Right atrium auricular region (tissue), 2 donors: ENCODE measurements at regions not wholly inside any gene's neighbourhood (a gene's known extent, or its start where the extent isn't known, plus 50 kb on each side); places are given as distances from the start of the nearest gene placed in this dataset.
"Not testable (repeated sequence)": the region's sequence is repeated elsewhere in the genome, so short reads cannot be mapped to it uniquely, and the experiment has no call there.

ENCODE experiments used
- DNase-seq: peaks from one replicate; pipeline ENCODE4 v3.0.0-alpha.2; 2019; ENCODE audit warnings: low spot score
- H3K27ac ChIP-seq, 2 donors: fragments of 200-600 bp; sonication (generic); 1 replicate in 1 of 2; 2 replicates in 1 of 2; pipeline ENCODE4 v1.5.1; 2016 to 2019
- H3K27me3 ChIP-seq, 2 donors: fragments of 200-600 bp; sonication (generic); one replicate each; pipeline versions ENCODE4 v1.5.1 to v1.6.0; 2017 to 2019
- H3K36me3 ChIP-seq: fragments of 200-600 bp; sonication (generic); one replicate; pipeline ENCODE4 v1.5.1; 2016
- H3K4me1 ChIP-seq, 2 donors: fragments of 200-600 bp; sonication (generic); one replicate each; pipeline versions ENCODE4 v1.5.1 to v1.6.0; 2017 to 2019
- H3K4me3 ChIP-seq, 2 donors: fragments of 200-600 bp; sonication (generic); 1 replicate in 1 of 2; 2 replicates in 1 of 2; pipeline ENCODE4 v1.5.1; 2017 to 2019; ENCODE audit warnings: mild to moderate bottlenecking in 1 of 2, moderate library complexity in 1 of 2
- H3K9me3 ChIP-seq, 2 donors: fragments of 200-600 bp; sonication (generic); one replicate each; pipeline ENCODE4 v1.5.1; 2019
- TF ChIP-seq, protein P1 (sequence below), 2 donors: fragments of 200-600 bp; sonication (generic); IDR thresholded peaks; one replicate each; pipeline ENCODE4 v1.5.1; 2019; ENCODE audit warnings: antibody characterized with exemption in 2 of 2

DNA sequence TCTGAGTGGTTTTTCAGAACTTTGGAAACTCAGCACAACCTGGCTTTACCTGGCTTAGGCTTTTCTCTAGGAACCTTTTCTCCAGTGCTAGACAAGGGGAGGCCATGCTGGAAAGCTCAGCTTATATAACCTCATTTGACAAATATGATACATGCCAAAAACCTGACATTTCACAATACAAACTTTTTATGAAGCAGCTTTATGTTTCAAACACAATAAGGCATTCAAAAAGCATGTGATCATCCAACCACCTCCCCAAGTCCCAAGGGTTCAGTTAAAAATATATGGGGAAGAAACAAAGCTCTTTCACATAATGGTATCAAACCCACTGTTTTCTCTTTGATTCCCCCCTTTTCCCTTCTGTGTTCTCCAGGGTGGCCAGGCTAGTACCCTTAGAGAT lies 63.7 kb downstream of the ZC3H11B start:
- Histone ChIP-seq H3K9me3 (no peaks in the 10 kb centered on the region), H3K27ac (no peak overlapping the region), H3K27me3 (no peaks in the 10 kb centered on the region), H3K4me3 (no peak overlapping the region), H3K36me3 (no peaks in the 10 kb centered on the region), H3K4me1 (no peaks in the 10 kb centered on the region)
- TF ChIP-seq, protein P1, sequence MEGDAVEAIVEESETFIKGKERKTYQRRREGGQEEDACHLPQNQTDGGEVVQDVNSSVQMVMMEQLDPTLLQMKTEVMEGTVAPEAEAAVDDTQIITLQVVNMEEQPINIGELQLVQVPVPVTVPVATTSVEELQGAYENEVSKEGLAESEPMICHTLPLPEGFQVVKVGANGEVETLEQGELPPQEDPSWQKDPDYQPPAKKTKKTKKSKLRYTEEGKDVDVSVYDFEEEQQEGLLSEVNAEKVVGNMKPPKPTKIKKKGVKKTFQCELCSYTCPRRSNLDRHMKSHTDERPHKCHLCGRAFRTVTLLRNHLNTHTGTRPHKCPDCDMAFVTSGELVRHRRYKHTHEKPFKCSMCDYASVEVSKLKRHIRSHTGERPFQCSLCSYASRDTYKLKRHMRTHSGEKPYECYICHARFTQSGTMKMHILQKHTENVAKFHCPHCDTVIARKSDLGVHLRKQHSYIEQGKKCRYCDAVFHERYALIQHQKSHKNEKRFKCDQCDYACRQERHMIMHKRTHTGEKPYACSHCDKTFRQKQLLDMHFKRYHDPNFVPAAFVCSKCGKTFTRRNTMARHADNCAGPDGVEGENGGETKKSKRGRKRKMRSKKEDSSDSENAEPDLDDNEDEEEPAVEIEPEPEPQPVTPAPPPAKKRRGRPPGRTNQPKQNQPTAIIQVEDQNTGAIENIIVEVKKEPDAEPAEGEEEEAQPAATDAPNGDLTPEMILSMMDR (IDR thresholded peaks at IDR 0.05) = no peak
- no peak for DNase-seq

DNA sequence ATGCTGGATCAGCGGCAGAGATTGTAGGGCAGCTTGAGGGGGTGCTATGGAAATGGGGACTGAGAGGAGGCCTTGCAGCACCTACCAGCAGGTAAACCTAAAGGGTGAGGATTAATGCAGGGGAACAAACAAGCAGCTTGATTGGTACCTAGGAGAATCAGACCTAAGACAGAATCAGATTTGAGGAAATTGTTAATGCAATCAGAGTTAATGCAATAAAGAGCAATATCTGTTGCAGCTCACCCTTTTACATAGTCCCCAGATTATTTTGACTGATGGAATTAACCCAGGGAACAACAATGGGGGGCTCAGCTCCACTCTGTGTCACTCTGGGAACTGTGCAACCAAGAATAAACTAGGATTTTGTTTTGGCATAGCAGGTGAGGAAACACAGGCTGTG lies 64.5 kb downstream of the ZC3H11B start:
- TF ChIP-seq, protein P1 (IDR thresholded peaks at IDR 0.05) = no peak
- no peaks in the 10 kb centered on the region for H3K27me3 ChIP-seq

DNA sequence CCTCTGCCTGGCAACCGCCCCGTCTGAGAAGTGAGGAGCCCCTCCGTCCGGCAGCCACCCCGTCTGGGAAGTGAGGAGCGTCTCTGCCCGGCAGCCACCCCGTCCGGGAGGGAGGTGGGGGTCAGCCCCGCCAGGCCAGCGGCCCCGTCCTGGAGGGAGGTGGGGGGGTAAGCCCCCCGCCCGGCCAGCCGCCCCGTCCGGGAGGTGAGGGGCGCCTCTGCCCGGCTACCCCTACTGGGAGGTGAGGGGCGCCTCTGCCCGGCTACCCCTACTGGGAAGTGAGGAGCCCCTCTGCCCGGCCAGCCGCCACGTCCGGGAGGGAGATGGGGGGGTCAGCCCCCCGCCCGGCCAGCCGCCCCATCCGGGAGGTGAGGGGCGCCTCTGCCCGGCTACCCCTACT lies 67.1 kb downstream of the ZC3H11B start:
- H3K27ac ChIP-seq, H3K36me3 ChIP-seq, H3K9me3 ChIP-seq, H3K4me3 ChIP-seq, DNase-seq, H3K4me1 ChIP-seq, H3K27me3 ChIP-seq: not testable (repeated sequence)

More for the DNA sequence above, 64.5 kb downstream of the ZC3H11B start:
- Histone ChIP-seq H3K9me3 (no peaks in the 10 kb centered on the region), H3K27ac (no peak overlapping the region), H3K36me3 (no peaks in the 10 kb centered on the region), H3K4me1 (no peaks in the 10 kb centered on the region), H3K4me3 (no peak overlapping the region)
- no peak for DNase-seq

DNA sequence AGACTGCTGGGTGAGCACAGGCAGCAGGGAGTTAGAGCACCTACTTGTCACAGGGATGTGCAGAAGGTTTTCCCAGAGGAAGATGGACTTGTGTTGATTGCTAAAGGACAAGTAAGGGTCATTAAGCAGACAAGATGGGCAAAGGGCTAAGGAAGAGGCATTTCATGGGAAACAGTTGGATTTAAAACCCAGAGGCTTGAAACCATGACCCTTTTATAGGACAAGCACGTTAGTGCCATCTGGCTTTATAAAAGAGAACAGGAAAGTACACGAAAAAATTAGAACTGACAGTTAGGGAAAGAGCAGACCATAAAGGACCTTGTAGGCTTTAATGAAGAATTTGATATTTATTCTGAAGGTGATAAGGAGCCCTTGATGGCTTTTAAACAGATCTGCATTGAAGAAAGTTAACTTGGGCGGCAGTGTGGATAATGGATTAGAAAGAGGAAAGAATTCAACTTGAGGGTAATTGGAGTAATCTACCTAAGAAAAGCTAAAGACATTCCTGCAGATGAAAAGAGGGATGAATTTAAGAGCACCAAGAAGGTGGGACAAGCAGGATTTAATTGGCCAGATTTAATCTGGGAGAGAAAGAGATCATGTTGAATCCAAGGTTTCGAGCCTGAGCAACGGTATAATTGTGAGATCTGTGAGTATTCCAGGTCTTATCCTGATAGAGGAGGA lies 68.6 kb downstream of the ZC3H11B start:
- H3K36me3 ChIP-seq = no peaks in the 10 kb centered on the region
- no peak overlapping the region for H3K4me3 ChIP-seq
- no peaks in the 10 kb centered on the region for H3K27me3 ChIP-seq
- no peak overlapping the region for H3K27ac ChIP-seq
- DNase-seq = no peak
- H3K9me3 ChIP-seq = no peaks in the 10 kb centered on the region
- no peaks in the 10 kb centered on the region for H3K4me1 ChIP-seq
- TF ChIP-seq, protein P1 (IDR thresholded peaks at IDR 0.05) = peak in 1 of 2 donors; percentile 44

DNA sequence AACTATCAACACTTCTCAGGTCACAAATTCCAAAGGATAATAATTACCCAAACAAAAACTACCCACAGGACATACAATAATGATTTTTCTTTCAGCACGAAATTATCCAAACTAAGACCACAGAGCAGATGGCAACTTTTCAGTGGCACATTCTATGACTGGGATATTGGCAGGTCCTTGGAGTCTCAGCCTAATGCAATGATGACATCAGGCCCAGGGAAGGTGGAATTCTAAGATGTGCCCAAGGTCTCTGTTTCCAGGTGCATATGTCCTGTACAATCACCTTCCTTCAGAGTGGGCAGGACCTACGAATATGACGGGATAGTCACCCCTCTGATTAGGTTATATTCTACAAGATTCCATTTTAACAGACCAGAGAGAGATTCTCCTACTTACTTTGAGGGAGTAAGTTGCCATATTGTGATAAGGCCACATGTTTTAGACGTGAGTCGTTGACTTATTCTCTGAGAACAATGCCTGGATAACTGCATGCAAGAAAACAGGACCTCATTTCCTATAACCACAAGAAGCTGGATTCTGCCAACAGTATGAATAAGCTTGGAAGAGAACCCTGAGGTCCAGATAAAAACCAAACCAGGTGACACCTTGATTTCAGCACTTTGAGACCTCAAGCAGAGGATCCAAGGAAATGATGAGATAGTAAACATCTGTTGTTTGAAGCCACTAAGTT lies 69.9 kb downstream of the ZC3H11B start:
- Histone ChIP-seq H3K27ac (no peak overlapping the region), H3K9me3 (no peaks in the 10 kb centered on the region), H3K4me1 (no peaks in the 10 kb centered on the region), H3K27me3 (no peaks in the 10 kb centered on the region), H3K36me3 (no peaks in the 10 kb centered on the region), H3K4me3 (no peak overlapping the region)
- TF ChIP-seq, protein P1 (IDR thresholded peaks at IDR 0.05) = no peak
- no peak for DNase-seq

DNA sequence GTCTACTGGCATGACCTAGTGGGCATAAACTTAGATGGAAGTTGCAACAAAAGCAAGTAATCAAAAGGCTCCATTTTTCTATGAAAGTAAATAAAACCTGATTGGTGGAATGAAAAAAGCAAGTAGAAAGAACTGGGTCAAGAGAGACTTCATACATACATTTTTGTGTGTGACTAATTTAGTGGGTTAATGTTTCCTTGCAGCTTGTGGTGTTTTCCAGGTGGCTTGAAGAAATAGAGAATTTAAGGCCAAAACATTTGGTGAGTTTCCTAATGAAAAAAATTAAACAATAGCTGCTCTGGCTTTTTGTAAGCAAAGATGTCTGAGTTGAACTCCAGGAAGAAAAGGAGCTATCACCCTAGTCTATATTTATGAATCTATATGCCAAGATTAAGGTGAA lies 71.0 kb downstream of the ZC3H11B start:
- Histone ChIP-seq H3K27me3 (no peaks in the 10 kb centered on the region), H3K4me1 (no peaks in the 10 kb centered on the region), H3K36me3 (no peaks in the 10 kb centered on the region), H3K4me3 (no peak overlapping the region), H3K9me3 (no peaks in the 10 kb centered on the region), H3K27ac (no peak overlapping the region)
- TF ChIP-seq, protein P1 (IDR thresholded peaks at IDR 0.05) = no peak
- DNase-seq = no peak
